ENCODE measurements at regions not wholly inside any gene's neighbourhood (a gene's known extent, or its start where the extent isn't known, plus 50 kb on each side); places are given as distances from the start of the nearest gene placed in this dataset.
"Not testable (repeated sequence)": the region's sequence is repeated elsewhere in the genome, so short reads cannot be mapped to it uniquely, and the experiment has no call there.

DNA sequence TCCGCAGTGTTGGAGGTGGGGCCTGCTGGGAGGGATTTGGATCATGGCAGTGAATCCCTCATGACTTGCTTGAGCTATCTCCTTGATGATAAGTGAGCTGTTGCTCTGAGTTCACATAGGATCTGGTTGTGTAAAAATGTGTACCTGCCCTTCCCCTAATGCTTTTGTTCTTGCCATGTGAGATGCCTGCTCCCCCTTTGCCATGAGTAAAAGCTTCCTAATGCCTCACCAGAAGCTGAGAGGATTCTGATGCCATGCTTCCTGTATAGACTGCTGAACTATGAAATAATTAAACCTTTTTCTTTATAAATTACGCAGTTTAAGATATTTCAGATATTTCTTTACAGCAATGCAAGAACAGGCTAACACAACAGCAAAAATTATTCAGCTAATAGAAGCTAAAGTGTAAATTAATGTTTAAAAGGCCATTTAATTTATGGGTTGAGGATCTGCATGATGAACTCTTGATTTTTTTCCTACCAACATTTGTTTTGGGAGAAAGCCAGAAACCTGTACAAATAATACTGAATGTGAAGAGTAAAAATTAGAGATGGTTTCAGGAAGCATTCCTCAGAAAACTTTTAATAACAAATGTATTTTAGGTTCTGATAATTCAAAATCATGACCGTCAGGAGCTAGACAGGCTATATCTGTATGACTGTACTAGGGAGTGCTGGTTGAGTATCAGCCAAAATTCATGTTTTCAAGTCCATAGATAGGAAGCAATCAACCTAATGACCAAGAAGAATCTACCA, 177.5 kb upstream of the GRIA4 start:
- no peak for DNase-seq (ENCODE audit: low spot score)

DNA sequence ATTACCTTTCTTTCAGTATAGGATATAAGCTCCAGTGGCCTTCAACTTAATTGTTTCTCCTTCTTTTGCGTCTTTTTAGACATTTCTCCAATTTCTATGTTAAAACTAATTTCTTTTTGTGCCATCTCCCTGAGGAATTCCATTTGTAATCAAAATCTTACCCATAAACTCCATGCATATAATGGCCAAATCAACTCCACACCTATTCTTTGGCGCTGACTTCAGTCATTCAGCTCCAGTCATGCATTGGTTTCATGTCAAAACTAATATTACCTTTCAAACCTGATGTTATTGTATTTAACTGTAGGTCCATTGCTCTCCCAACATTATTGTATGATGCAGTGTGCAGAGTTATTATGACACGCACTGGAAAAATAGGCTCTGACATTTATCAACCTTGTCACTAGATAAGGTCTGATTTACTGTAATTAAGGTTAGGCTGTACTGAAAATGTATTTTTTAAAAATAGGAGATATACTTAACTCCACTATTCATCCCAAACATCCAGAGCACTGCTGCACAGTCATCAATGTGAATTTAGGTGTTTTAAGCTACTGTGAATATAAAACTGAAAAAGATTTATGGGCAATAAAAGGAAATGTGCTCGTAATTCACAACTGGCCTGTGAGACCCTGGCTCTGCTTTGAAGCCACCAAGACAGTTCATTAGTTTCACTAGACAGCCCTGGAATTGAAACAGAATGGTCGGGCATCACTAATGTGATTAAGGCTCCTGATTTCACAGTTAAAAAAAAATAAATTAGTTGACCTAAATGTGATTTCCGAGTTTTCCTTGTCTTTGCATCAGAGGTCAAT, 180.6 kb upstream of the GRIA4 start:
- no peak for DNase-seq (ENCODE audit: low spot score)

- no peak for DNase-seq (ENCODE audit: low spot score)
Measured at GRCh38 chr11:105407101-105407500, 202.8 kb upstream of the GRIA4 start.

GRCh38 chr11:105401269-105401809, 208.5 kb upstream of the GRIA4 start:
- no peak for DNase-seq (ENCODE audit: low spot score)

DNA sequence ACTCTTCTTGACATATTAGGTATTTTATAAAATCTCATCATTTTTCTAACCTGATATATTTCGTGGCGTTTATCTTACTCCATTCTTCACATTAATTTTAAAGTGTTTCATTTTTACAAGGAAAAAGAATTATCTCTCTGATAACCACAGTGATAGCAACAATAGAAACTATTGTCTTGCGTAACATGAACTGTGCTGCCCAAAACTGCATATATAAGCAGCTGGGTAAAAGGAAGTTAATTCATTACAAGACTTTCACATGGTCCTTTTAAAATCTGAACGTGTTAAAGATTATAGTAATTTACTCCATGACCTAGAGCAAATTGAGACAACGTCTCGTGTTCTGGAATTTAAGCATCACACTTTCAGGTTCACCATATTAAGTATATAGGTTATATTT, 210.4 kb upstream of the GRIA4 start:
- DNase-seq (ENCODE audit: low spot score) = no peak

GRCh38 chr11:105398636-105399035, 211.2 kb upstream of the GRIA4 start:
- no peak for DNase-seq (ENCODE audit: low spot score)

DNA sequence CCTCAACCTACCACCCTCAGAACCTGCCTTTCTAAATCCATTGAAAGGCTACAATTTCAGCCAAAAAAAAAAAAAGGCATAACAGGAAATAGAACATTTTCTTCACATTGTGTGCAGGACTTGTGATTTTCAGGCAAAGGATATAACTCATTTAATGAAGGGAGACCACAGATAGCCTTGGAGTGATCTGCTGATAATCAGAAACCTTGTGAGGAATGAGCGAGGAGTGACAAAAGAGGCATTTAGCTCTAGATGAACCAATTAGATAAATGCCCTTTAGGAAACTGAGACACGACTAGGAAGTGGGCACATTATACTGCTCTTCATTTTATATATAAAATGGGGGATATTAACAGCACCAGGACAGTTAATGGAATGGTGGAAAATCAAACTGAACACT, 216.5 kb upstream of the GRIA4 start:
- no peak for DNase-seq (ENCODE audit: low spot score)

DNA sequence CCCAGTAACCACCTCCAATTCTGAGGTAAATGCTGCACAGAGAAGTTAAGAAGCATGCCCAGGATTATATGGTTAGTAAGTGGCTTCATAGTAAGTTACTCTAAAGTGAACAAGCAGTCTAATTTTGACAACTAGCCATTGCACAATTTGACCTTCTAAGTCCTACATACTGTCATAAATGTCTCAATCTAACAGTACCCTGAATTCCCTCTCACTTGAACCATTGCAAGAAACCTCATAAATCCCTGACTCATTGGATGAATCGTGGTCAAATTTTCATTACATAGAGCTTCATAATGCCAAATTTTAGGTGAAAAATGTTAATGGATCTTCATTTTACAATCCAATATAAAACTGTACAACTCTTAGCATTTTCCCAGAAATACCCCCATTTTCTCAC, 217.3 kb upstream of the GRIA4 start:
- DNase-seq (ENCODE audit: low spot score) = no peak

DNA sequence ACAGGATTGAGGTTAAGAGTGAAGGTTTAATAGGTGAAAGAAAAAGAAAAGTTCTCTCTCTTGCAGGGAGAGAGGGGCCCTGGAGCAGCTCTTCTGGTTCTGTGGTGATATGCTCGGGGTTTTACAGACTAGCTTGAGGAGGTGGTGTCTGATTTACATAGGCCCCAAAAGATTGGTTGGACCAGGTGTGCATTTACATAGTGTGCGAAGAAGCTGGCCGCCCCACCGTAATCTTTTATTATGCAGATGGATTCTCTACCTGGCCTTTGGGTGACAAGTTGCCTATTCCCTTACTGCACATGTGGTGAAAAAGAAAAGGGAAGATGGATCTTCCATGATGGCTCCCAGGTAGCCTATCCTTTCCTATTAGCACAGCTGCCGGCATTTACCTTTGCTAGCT, 219.9 kb upstream of the GRIA4 start:
- DNase-seq (ENCODE audit: low spot score) = no peak

DNA sequence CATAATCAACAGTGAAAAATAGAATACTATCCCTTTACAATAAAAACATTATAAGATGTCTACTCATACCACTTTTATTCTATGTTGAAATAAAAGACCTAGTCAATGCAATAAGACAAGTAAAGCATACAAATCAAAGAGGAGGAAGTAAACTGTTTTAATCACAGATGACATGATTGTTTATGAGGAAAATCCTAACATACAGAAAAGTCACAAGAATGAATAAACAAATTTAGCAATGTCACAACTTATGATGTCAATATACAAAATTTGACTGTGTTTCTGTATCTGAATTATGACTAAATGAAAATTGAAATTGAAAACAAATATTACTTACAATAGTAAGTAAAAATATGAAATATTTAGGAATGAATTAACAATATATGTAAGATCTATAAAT, 221.9 kb upstream of the GRIA4 start:
- DNase-seq (ENCODE audit: low spot score) = no peak

GRCh38 chr11:105381941-105382340, 227.9 kb upstream of the GRIA4 start:
- no peak for DNase-seq (ENCODE audit: low spot score)

- DNase-seq (ENCODE audit: low spot score) = no peak
Measured at GRCh38 chr11:105377870-105378269, 232.0 kb upstream of the GRIA4 start.

DNA sequence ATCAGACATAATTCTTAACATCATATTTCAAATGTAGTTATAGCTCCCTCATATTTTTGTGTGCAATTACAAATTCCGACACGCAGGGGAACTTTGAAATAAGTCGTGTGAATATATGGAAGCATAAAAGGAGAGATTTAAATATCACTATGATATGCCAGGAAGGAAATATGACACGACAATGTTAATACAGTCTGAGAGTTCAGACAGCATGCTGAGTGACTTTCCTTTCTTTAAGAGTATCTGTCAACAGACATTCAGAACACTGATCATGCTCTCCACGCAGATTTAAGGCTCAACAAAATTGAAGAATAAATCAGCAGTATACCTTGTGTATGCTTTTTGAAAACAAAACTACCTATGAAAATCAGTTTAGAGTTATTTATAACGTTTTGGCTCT, 232.6 kb upstream of the CARD18 start:
- no peak for DNase-seq (ENCODE audit: low spot score)

GRCh38 chr11:105371311-105371710, 231.7 kb upstream of the CARD18 start:
- DNase-seq (ENCODE audit: low spot score) = no peak

DNA sequence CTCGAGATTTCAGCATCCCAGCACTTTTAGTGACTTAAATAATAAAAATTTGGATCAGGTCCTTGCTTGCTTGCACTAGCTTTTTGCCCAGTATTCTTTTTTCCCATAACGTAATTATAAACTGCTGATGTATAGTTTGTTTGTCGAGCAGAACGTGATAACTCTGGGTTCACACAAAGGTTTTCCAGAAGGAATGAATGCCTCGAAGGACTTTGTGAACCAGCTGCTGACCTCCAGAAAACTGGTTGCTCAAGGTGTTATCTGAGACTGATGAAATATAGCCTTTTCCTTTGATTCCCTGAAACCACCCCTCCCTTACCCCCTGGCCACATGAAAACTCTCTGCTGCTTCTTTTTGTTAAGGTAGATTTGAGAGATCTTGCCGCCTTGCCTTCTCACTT, 229.1 kb upstream of the CARD18 start:
- DNase-seq (ENCODE audit: low spot score) = no peak

DNA sequence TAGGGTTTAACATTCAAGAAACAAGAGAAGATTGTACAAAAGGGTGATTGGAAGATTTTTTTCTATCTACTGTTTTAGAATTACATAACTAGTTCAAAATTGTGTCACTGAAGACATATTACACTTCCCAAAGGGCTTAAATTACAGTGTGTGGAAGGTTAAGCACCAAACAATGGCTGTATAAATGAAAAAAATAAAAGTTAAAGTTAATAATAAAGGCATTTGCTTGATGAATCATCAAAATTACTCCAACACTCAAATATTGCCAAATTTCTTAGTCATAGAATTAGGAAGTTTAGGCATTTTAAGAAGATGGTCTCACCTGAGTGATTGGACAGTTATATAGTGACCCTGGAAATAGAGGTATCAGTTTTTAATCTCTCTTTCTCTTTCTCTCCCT, 227.6 kb upstream of the CARD18 start:
- no peak for DNase-seq (ENCODE audit: low spot score)

- DNase-seq (ENCODE audit: low spot score) = no peak
Measured at GRCh38 chr11:105361651-105362050, 222.1 kb upstream of the CARD18 start.

DNA sequence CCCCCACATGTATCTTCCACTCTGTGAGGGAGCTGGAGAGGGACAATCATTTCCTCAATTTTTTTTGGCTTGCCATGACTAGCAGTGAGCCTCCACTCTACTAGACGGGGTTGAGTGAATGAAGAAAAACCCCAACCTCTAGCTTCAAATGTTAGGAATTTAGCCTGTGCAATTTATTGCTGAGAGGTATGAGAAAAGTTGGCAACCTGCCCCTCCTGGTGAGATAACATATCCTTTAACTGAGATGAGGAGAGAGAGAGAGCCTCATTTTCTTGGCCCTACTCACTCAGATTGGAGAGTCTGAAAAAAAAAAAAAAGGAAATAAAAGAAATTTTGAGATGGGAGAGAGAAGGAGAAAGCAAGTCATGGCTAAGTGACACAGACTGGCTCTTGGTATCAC, 218.2 kb upstream of the CARD18 start:
- DNase-seq (ENCODE audit: low spot score) = no peak

DNA sequence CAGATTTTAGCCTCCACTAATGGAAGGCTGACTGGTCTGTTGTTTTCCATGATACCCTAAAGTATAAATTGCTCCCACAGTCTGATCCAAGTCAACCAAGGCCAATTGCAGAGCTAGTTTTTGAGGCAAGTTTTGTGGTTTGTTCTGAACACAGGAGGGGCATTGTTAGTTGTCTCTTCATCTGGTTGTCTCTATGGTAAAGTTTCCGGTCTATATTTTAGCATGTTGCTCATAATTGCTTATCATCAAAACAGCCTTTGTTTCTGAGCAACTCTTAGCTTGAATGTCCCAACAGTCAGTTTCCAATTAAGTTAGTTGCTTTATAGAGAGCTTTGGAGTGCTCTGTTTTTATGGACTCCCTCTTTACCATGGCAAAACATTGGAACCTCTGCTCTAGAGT, 217.6 kb upstream of the CARD18 start:
- no peak for DNase-seq (ENCODE audit: low spot score)

GRCh38 chr11:105349867-105350266, 210.3 kb upstream of the CARD18 start:
- DNase-seq (ENCODE audit: low spot score) = not testable (repeated sequence)

- no peak for DNase-seq (ENCODE audit: low spot score)
Measured at GRCh38 chr11:105344938-105345337, 205.4 kb upstream of the CARD18 start.

DNA sequence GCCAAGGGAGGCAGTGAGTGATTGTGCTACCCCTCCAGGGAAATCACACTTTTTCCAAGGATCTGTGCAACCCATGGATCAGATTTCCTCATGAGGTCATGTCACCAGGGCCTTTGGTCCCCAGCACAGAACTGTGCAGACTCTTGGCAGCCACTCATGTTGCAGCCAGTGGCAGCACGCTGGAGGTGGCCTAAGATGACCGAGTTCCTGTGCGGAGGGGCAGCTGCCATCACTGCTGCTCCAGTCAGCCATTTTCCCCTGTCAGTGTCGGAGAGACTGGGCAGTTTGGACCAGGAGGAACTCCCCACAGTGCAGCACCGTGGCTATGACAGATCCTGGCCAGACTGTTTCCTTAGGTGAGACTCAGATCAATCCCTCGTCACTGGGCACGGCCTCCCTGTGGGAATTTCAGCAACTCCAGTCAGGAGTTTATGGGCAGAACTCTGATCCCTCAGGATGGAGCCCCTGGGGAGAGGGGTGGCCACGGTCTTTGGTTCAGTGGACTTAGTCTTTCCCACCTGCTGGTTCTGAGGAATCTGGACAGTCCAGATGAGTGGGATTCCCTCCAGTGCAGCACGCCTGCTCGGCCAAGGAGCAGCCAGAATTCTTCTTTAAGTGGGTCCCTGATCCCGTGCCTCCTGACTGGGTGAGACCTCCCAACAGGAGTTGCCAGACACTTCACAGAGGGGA, 194.6 kb upstream of the CARD18 start:
- no peak for DNase-seq (ENCODE audit: low spot score)

DNA sequence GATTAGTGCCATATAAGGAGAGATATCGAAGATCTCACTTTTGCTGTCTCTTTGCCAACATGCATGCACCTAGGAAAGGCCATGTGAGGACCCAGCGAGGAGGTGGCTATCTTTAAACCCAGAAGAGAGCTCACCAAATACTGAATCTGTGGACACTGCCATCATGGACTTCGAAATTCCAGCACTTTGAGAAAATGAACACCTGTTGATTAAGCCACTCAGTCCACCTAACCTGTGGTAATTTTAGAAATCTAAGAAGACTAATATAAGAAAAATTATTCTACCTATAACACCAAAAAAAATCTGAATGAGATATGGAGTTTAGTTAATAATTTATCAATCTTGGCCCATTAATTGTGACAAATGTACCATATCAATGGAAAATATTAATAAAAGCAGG, 193.6 kb upstream of the CARD18 start:
- DNase-seq (ENCODE audit: low spot score) = no peak

Data from ecto neural progenitor cell (in vitro differentiated cells).